Stomach (tissue), 4 donors: ENCODE measurements at regions not wholly inside any gene's neighbourhood (a gene's known extent, or its start where the extent isn't known, plus 50 kb on each side); places are given as distances from the start of the nearest gene placed in this dataset.

Experiments
- EP300 ChIP-seq: sonication (generic); formaldehyde crosslinking; IDR thresholded peaks from one replicate; pipeline ENCODE4 v1.6.1; 2017; ENCODE audit warnings: antibody characterized with exemption
- POLR2A ChIP-seq, 4 donors: fragments of 450-650 bp; IDR thresholded peaks; one replicate each; pipeline ENCODE4 v1.6.1; 2016; ENCODE audit warnings: antibody characterized with exemption in 4 of 4, control low read depth in 2 of 4, mild to moderate bottlenecking in 1 of 4, moderate library complexity in 1 of 4
- POLR2AphosphoS5 ChIP-seq, 3 donors: sonication (generic); formaldehyde crosslinking; IDR thresholded peaks; one replicate each; pipeline ENCODE4 v1.6.1; 2016; ENCODE audit warnings: antibody characterized with exemption in 3 of 3
- TF ChIP-seq, protein P1 (sequence below), 7 experiments: fragments of 450-650 bp in 4 of 7; fragments of 200-600 bp in 3 of 7; sonication (generic) in 3 of 7; IDR thresholded peaks; one replicate each; pipeline ENCODE4 v1.5.1; 2016 to 2019; ENCODE audit warnings: antibody characterized with exemption in 7 of 7, control low read depth in 2 of 7, mild to moderate bottlenecking in 1 of 7

DNA sequence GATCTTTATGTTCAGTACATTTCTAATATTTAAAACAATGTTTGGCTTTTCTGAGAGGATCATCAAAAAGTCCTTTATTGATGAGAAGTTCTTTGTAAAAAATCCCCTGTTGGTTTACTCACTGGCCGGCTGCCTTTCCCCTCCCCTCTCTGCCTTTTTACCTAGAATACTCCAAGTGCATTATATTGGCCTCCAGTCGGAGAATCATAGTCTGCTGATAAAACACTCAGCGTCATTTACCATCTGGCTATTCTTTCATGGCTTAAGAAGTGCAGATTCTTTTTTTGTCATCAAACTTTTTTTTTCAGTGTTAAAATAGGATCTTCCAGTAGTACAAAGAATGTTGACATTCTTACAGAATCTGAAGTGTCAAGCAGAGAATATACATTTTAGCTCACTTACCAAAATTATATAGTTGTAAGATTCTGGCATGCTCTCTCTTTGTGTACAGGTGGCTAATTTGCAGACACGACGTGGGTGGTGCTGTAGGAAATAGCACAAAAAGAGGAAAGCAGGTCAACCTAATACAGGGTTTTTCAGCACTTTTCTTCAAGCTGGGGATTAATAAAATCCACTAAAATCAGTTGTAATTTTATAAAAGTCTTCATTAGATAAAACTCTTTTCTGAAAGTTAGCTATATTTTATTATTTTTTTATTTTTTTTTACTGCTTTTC lies 731.8 kb downstream of the KCTD8 start:
- TF ChIP-seq POLR2A (IDR thresholded peaks at IDR 0.05) (no peak), POLR2AphosphoS5 (IDR thresholded peaks at IDR 0.05) (no peak), EP300 (no peak)
- TF ChIP-seq, protein P1, sequence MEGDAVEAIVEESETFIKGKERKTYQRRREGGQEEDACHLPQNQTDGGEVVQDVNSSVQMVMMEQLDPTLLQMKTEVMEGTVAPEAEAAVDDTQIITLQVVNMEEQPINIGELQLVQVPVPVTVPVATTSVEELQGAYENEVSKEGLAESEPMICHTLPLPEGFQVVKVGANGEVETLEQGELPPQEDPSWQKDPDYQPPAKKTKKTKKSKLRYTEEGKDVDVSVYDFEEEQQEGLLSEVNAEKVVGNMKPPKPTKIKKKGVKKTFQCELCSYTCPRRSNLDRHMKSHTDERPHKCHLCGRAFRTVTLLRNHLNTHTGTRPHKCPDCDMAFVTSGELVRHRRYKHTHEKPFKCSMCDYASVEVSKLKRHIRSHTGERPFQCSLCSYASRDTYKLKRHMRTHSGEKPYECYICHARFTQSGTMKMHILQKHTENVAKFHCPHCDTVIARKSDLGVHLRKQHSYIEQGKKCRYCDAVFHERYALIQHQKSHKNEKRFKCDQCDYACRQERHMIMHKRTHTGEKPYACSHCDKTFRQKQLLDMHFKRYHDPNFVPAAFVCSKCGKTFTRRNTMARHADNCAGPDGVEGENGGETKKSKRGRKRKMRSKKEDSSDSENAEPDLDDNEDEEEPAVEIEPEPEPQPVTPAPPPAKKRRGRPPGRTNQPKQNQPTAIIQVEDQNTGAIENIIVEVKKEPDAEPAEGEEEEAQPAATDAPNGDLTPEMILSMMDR (IDR thresholded peaks at IDR 0.05), result no peak
